ENCODE measurements at regions not wholly inside any gene's neighbourhood (a gene's known extent, or its start where the extent isn't known, plus 50 kb on each side); places are given as distances from the start of the nearest gene placed in this dataset.

DNA sequence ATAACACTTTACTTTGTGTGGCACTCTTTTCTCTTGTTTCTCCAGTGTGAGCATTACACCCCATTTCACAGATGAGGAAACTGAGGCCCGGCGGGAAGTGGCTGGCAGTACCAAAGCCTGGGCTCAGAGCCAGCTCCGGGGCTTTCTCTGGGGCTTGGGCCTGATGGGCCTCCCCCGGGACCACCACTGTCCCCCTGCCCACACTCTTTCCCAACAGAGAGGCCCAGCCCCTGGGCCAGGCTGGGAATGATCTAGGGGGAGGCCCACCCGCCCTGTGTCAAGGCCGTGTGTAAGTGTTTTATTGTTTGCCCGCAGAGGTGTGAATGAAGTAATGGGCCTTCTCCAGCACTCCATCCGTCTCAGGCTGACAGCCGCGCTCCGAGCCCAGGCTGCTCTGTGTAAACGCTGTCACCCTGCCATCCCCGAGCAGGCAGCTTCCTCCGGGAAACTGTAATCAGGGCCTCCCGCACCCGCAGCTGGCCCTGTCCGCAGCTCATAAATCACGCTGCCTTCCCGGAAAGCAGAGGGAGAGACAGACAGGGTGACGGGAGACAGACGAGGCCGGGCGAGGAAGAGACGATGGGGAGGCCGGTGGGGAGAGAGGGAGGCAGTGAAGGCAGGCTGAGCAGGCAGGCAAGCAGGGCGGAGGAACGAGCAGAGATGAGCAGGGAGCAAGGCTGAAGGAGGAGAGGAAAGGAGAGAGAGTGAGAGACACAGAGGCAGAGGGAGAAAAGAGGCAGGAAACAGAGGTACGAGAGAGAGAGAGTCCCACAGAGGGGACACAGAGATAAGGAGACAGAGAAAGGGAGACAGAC lies 109.7 kb upstream of the ZBTB40 start (continued):
- TF ChIP-seq ZNF230 (CRISPR knock-in tag; IDR thresholded peaks at IDR 0.05) = no peak
- TF ChIP-seq, protein P1, sequence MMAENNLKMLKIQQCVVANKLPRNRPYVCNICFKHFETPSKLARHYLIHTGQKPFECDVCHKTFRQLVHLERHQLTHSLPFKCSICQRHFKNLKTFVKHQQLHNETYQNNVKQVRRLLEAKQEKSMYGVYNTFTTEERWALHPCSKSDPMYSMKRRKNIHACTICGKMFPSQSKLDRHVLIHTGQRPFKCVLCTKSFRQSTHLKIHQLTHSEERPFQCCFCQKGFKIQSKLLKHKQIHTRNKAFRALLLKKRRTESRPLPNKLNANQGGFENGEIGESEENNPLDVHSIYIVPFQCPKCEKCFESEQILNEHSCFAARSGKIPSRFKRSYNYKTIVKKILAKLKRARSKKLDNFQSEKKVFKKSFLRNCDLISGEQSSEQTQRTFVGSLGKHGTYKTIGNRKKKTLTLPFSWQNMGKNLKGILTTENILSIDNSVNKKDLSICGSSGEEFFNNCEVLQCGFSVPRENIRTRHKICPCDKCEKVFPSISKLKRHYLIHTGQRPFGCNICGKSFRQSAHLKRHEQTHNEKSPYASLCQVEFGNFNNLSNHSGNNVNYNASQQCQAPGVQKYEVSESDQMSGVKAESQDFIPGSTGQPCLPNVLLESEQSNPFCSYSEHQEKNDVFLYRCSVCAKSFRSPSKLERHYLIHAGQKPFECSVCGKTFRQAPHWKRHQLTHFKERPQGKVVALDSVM (CRISPR knock-in tag; IDR thresholded peaks at IDR 0.05) = no peak
- no peak for TF ChIP-seq ZNF460 (CRISPR knock-in tag; IDR thresholded peaks at IDR 0.05; ENCODE audit: borderline replicate concordance)
- TF ChIP-seq, protein P2, sequence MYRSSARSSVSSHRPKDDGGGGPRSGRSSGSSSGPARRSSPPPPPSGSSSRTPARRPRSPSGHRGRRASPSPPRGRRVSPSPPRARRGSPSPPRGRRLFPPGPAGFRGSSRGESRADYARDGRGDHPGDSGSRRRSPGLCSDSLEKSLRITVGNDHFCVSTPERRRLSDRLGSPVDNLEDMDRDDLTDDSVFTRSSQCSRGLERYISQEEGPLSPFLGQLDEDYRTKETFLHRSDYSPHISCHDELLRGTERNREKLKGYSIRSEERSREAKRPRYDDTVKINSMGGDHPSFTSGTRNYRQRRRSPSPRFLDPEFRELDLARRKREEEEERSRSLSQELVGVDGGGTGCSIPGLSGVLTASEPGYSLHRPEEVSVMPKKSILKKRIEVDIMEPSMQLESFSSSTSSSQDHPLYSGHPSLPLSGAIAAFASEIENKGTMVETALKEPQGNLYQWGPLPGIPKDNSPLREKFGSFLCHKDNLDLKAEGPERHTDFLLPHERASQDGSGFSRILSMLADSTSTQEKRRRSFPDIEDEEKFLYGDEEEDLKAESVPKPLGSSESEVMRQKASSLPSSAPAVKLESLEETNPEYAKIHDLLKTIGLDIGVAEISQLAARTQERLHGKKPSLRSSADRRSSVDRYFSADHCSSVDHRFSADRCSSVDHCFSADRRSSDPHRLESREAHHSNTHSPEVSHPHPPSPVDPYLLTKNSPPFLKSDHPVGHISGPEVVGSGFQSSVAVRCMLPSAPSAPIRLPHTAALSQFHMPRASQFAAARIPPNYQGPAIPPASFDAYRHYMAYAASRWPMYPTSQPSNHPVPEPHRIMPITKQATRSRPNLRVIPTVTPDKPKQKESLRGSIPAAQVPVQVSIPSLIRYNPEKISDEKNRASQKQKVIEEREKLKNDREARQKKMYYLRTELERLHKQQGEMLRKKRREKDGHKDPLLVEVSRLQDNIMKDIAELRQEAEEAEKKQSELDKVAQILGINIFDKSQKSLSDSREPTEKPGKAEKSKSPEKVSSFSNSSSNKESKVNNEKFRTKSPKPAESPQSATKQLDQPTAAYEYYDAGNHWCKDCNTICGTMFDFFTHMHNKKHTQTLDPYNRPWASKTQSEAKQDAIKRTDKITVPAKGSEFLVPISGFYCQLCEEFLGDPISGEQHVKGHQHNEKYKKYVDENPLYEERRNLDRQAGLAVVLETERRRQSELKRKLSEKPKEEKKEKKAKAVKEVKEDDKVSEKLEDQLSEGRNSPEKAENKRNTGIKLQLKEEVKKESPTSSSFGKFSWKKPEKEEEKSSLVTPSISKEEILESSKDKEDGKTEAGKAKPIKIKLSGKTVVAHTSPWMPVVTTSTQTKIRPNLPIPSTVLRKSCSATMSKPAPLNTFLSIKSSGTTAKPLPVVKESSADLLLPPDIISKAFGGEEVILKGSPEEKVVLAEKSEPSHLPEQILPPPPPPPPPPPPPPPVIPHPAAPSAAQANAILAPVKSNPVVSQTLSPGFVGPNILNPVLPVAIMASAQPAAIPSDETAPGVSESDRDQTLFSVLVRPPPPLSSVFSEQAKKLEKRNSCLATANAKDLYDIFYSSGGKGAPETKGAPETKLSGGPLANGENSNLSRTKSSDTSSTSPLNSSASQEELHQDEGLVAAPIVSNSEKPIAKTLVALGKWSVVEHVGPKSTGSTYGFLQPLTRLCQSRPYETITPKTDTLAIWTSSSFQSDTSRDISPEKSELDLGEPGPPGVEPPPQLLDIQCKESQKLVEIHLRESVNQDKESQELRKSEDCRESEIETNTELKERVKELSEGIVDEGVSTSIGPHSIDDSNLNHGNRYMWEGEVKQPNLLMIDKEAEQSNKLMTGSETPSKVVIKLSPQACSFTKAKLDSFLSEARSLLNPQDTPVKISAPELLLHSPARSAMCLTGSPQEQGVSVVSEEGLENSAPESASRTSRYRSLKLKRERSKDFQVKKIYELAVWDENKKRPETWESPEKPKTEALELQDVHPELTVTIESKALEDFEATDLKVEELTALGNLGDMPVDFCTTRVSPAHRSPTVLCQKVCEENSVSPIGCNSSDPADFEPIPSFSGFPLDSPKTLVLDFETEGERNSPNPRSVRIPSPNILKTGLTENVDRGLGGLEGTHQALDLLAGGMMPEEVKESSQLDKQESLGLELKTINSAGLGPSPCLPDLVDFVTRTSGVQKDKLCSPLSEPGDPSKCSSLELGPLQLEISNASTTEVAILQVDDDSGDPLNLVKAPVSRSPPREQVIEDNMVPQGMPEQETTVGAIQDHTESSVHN (CRISPR knock-in tag; IDR thresholded peaks at IDR 0.05) = no peak
- no peak for TF ChIP-seq JUND (CRISPR knock-in tag; IDR thresholded peaks at IDR 0.05)
- no peak for TF ChIP-seq ZFP36L1 (CRISPR knock-in tag; IDR thresholded peaks at IDR 0.05)
- no peak for TF ChIP-seq JDP2 (CRISPR knock-in tag; IDR thresholded peaks at IDR 0.05; ENCODE audit: borderline replicate concordance)
- TF ChIP-seq, protein P3, sequence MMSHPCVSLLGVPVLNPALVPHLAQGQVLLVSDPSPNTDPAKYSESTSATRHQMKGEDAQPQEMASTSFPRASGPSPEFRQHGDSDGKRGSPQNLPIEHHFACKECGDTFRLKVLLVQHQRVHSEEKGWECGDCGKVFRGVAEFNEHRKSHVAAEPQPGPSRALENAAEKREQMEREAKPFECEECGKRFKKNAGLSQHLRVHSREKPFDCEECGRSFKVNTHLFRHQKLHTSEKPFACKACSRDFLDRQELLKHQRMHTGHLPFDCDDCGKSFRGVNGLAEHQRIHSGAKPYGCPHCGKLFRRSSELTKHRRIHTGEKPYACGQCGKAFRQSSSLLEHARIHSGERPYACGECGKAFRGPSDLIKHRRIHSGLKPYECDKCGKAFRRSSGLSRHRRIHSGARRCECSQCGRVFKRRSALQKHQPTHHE (CRISPR knock-in tag; IDR thresholded peaks at IDR 0.05; ENCODE audit: borderline replicate concordance) = no peak

All from HepG2 (cell line).